Upper lobe of right lung (tissue), 1 donor: ENCODE measurements at regions not wholly inside any gene's neighbourhood (a gene's known extent, or its start where the extent isn't known, plus 50 kb on each side); places are given as distances from the start of the nearest gene placed in this dataset.

ENCODE experiments used
- ATAC-seq: fragments of 200-7000 bp; cut with Tn5 transposase; one replicate; pipeline ENCODE4 v1.9.1; 2020; ENCODE audit warnings: mild to moderate bottlenecking, moderate library complexity
- DNase-seq: peaks from one replicate; pipeline ENCODE4 v3.0.0-alpha.2; 2020
- H3K27ac ChIP-seq: fragments of 200-600 bp; one replicate; pipeline ENCODE4 v1.8.0; 2022
- H3K27me3 ChIP-seq: fragments of 200-600 bp; one replicate; pipeline ENCODE4 v1.8.0; 2022; ENCODE audit warnings: mild to moderate bottlenecking
- H3K36me3 ChIP-seq: fragments of 200-600 bp; one replicate; pipeline ENCODE4 v1.8.0; 2022
- H3K4me1 ChIP-seq: fragments of 200-600 bp; one replicate; pipeline ENCODE4 v1.8.0; 2022
- H3K4me3 ChIP-seq: fragments of 200-600 bp; one replicate; pipeline ENCODE4 v1.8.0; 2022; ENCODE audit warnings: mild to moderate bottlenecking
- H3K9me3 ChIP-seq: fragments of 200-600 bp; one replicate; pipeline ENCODE4 v1.8.0; 2022
- intact Hi-C: fragments of 100-400 bp; cut with DNase I; formaldehyde crosslinking; loops from one replicate; pipeline ENCODE4 v1.11.0; 2022
- TF ChIP-seq, protein P1 (sequence below): fragments of 200-600 bp; IDR thresholded peaks from one replicate; pipeline ENCODE4 v1.8.0; 2022; ENCODE audit warnings: antibody characterized with exemption
- donor health status: DM: no; HTN: yes; CAD: no; lungs with severe emphysema.

DNA sequence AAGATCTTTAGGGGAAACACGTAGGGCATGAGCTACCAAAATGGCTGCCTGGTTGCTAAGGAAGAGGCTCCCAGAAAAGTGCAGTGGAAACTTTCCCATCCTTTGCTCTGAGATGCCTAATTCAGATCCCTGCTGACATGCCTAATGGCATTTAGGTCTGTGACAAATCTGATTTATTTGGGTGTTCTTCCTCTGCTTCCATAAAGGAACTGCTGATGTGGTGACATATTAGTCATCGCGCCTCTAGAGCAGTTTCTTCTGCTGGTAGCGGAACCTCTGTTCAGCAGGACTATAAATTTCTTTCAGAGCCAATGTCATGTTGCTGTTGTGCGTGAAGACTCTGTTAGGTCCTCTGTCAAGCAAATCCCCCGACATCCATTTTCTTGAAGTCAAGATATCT, 310.0 kb downstream of the PDHA2 start:
- Histone ChIP-seq H3K4me3 (no peak overlapping the region), H3K27ac (no peak overlapping the region), H3K36me3 (no peaks in the 10 kb centered on the region), H3K27me3 (no peaks in the 10 kb centered on the region), H3K9me3 (no peaks in the 10 kb centered on the region), H3K4me1 (no peaks in the 10 kb centered on the region)
- ATAC-seq (no peak), DNase-seq (no peak)
- intact Hi-C loops: no loop called here
- TF ChIP-seq, protein P1, sequence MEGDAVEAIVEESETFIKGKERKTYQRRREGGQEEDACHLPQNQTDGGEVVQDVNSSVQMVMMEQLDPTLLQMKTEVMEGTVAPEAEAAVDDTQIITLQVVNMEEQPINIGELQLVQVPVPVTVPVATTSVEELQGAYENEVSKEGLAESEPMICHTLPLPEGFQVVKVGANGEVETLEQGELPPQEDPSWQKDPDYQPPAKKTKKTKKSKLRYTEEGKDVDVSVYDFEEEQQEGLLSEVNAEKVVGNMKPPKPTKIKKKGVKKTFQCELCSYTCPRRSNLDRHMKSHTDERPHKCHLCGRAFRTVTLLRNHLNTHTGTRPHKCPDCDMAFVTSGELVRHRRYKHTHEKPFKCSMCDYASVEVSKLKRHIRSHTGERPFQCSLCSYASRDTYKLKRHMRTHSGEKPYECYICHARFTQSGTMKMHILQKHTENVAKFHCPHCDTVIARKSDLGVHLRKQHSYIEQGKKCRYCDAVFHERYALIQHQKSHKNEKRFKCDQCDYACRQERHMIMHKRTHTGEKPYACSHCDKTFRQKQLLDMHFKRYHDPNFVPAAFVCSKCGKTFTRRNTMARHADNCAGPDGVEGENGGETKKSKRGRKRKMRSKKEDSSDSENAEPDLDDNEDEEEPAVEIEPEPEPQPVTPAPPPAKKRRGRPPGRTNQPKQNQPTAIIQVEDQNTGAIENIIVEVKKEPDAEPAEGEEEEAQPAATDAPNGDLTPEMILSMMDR: no peak

DNA sequence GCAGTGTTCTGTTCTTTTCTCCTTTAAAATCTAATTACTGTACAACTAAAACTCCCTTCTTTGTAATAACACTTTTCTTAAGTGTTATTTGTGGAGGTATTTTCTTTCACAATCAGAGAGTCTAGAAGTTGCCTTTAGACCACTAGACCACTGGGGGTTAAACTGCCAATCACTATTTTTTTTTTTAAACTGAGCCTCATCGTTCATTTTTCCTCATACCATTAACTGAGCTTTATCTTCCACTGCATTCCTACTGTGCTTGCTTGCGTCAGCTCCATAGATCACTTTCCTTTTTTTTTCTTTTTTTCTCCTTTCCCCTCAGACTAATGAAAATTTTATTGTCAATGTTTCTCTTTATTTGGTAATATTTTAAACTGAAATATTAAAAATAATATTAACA, 310.6 kb downstream of the PDHA2 start:
- TF ChIP-seq, protein P1: no peak
- Histone ChIP-seq H3K4me1 (no peaks in the 10 kb centered on the region), H3K27me3 (no peaks in the 10 kb centered on the region), H3K27ac (no peak overlapping the region), H3K9me3 (no peaks in the 10 kb centered on the region), H3K36me3 (no peaks in the 10 kb centered on the region), H3K4me3 (no peak overlapping the region)
- ATAC-seq (no peak), DNase-seq (no peak)
- intact Hi-C loops: no loop called here

GRCh38 chr4:96152824-96153223, 312.9 kb downstream of the PDHA2 start:
- Histone ChIP-seq H3K9me3 (no peaks in the 10 kb centered on the region), H3K27ac (no peak overlapping the region), H3K4me1 (no peaks in the 10 kb centered on the region), H3K27me3 (no peaks in the 10 kb centered on the region), H3K36me3 (no peaks in the 10 kb centered on the region), H3K4me3 (no peak overlapping the region)
- TF ChIP-seq, protein P1: no peak
- DNase-seq: no peak
- no peak for ATAC-seq
- intact Hi-C loops: no loop called here

- DNase-seq: no peak
- no peak for ATAC-seq
- intact Hi-C loops: no loop called here
- no peaks in the 10 kb centered on the region for H3K4me1 ChIP-seq
- no peaks in the 10 kb centered on the region for H3K27me3 ChIP-seq
- H3K36me3 ChIP-seq: no peaks in the 10 kb centered on the region
- H3K4me3 ChIP-seq: no peak overlapping the region
- no peaks in the 10 kb centered on the region for H3K9me3 ChIP-seq
- TF ChIP-seq, protein P1: no peak
- no peak overlapping the region for H3K27ac ChIP-seq
Observed at GRCh38 chr4:96154676-96155075, 314.8 kb downstream of the PDHA2 start.

DNA sequence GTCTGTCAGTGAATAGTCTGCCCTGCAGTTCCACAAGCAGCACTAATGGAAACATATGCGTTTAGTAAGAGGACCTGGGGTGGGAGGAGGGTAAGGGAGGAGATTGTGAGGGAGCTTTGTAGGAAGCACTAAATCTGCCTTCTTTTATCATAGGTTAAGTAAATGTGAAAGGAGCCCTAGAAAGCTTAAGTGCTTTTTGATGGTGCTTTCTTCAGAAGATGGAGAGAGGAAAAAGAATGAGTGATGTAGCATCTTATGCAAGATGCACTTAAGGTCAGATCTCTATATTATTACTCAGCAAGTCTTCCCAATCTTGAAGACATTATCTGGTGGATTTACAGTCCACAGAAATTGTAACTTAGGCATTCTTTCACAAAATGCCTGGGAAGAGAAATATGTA, 322.7 kb downstream of the PDHA2 start:
- intact Hi-C loops: no loop called here
- Histone ChIP-seq H3K9me3 (no peaks in the 10 kb centered on the region), H3K27ac (no peak overlapping the region), H3K4me3 (no peak overlapping the region), H3K27me3 (no peaks in the 10 kb centered on the region), H3K4me1 (no peaks in the 10 kb centered on the region), H3K36me3 (no peaks in the 10 kb centered on the region)
- ATAC-seq (no peak), DNase-seq (no peak)
- TF ChIP-seq, protein P1: no peak

DNA sequence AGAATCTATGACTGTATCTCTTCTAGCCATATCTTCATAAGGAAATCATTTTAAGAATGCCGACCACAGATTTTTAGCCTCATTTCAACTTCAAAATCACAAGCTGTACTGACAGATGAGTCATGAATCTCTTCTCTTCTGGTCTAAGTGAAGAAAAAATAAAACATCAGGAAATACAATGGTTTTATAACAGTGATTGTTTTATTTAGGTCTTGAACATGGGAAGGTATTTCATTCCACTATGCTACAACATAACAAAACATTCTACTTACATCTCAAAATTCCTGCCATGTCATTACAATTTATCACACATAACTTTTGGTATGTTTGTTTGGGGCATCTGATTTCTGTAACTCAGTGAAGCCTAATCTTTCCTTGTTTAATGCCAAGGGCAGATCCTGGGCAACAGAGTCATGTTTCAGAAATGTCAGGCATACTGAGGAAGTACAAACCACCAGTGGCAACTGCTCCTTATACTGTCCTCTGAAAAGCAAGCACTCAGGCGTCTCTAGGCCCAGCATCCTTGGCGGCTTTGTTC, 325.0 kb downstream of the PDHA2 start:
- Histone ChIP-seq H3K27me3 (no peaks in the 10 kb centered on the region), H3K9me3 (no peaks in the 10 kb centered on the region), H3K36me3 (no peaks in the 10 kb centered on the region), H3K27ac (no peak overlapping the region), H3K4me3 (no peak overlapping the region), H3K4me1 (no peaks in the 10 kb centered on the region)
- TF ChIP-seq, protein P1: no peak
- intact Hi-C loops: no loop called here
- no peak for DNase-seq
- no peak for ATAC-seq
